ENCODE measurements at regions not wholly inside any gene's neighbourhood (a gene's known extent, or its start where the extent isn't known, plus 50 kb on each side); places are given as distances from the start of the nearest gene placed in this dataset.

DNA sequence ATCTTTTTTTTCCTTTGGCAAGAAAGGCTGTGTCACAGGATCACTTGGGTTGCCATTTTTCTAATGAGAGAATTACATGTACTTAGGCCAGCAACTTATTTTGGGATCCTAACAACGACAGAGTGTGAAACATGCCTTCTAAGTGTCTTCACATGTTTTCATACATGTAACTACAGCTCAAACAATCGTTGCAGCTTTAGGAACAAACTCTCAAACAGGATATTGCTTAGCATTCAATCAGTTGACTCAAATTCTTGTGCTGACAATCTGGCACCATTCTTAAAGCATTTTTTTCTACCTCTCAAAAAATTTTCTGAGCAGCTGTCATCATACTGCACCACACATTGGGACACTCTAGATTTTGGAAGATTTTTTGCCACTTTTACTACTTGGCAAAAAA lies 435.5 kb downstream of the HINT1 start:
- no peak for DNase-seq (ENCODE audit: low read depth, low spot score)
- ChIA-PET RAD21 (ENCODE audit: low non-redundant PET in 1 of 2, low total read pairs in 2 of 2, uncharacterized antibody in 2 of 2, unreplicated experiment in 2 of 2) (no interaction called here), CTCF (no interaction called here), POLR2A (no interaction called here)
- H3K9me3 ChIP-seq (ENCODE audit: control insufficient read depth in 1 of 2, insufficient read depth in 1 of 2, low read depth in 1 of 2, low read length in 2 of 2) = no peaks in the 10 kb centered on the region
- H3K9ac ChIP-seq (ENCODE audit: low read length) = no peak overlapping the region
- no peak overlapping the region for H3K27ac ChIP-seq (ENCODE audit: low read depth, low read length)
- no peak for TF ChIP-seq POLR2AphosphoS5 (IDR thresholded peaks at IDR 0.05; ENCODE audit: low read depth, low read length)
- no peak for TF ChIP-seq SRF (IDR thresholded peaks at IDR 0.05; ENCODE audit: low read depth)
- TF ChIP-seq, protein P1, sequence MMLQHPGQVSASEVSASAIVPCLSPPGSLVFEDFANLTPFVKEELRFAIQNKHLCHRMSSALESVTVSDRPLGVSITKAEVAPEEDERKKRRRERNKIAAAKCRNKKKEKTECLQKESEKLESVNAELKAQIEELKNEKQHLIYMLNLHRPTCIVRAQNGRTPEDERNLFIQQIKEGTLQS (IDR thresholded peaks at IDR 0.05) = no peak
- no peak for TF ChIP-seq YY1 (IDR thresholded peaks at IDR 0.05; ENCODE audit: extremely low read depth, insufficient replicate concordance, low read depth, low read length)
- TF ChIP-seq TCF7L2 (IDR thresholded peaks at IDR 0.05; ENCODE audit: borderline replicate concordance, extremely low read depth, insufficient read depth, insufficient read length) = no peak
- no peak for TF ChIP-seq EZH2 (IDR thresholded peaks at IDR 0.05)
- TF ChIP-seq SP1 (IDR thresholded peaks at IDR 0.05; ENCODE audit: low read depth) = no peak
- TF ChIP-seq FOSL1 (IDR thresholded peaks at IDR 0.05; ENCODE audit: low read depth) = no peak
- TF ChIP-seq ZFX (IDR thresholded peaks at IDR 0.05) = no peak
- TF ChIP-seq EZH2phosphoT487 (IDR thresholded peaks at IDR 0.05; ENCODE audit: borderline replicate concordance) = no peak
- no peak for TF ChIP-seq REST (IDR thresholded peaks at IDR 0.05; ENCODE audit: low read depth)
- no peak for TF ChIP-seq ELF1 (IDR thresholded peaks at IDR 0.05; ENCODE audit: borderline replicate concordance, low read depth)
- no peak for TF ChIP-seq MAX (IDR thresholded peaks at IDR 0.05)
- no peak for TF ChIP-seq RAD21 (IDR thresholded peaks at IDR 0.05; ENCODE audit: low read depth)
- TF ChIP-seq SIN3A (IDR thresholded peaks at IDR 0.05; ENCODE audit: low read depth) = no peak
- no peak for TF ChIP-seq JUND (IDR thresholded peaks at IDR 0.05)
- no peaks in the 10 kb centered on the region for H3K4me1 ChIP-seq (ENCODE audit: control insufficient read depth in 1 of 2, insufficient read depth in 2 of 2, low read length in 2 of 2)
- H3K4me2 ChIP-seq (ENCODE audit: low read length) = no peak overlapping the region
- no peaks in the 10 kb centered on the region for H4K20me1 ChIP-seq (ENCODE audit: insufficient read depth)
- intact Hi-C loops (cut with micrococcal nuclease) = loop anchor here (10.0 kb wide), 2 partner anchors 375 to 955 kb away; no protein-coding TSS in a partner anchor
- no peaks in the 10 kb centered on the region for H3K36me3 ChIP-seq (ENCODE audit: control insufficient read depth in 1 of 2, insufficient read depth in 2 of 2, low read length in 2 of 2)
- no peaks in the 10 kb centered on the region for H3K27me3 ChIP-seq (ENCODE audit: insufficient read depth, low read length)
- H2AFZ ChIP-seq (ENCODE audit: low read depth, low read length, poor library complexity, severe bottlenecking) = no peak overlapping the region
- ATAC-seq = no peak
- BruUV-seq (replicated peaks) = no TSS peak
- no peak overlapping the region for H3K4me3 ChIP-seq (replicated peaks in 1 of 2; ENCODE audit: low read depth in 1 of 2, low read length in 2 of 2)
- no peaks in the 10 kb centered on the region for H3K9me2 ChIP-seq (ENCODE audit: insufficient read depth)
- H3K79me2 ChIP-seq (ENCODE audit: insufficient read depth, low read length) = no peaks in the 10 kb centered on the region

Measured in HCT116 (cell line).